ENCODE measurements at regions not wholly inside any gene's neighbourhood (a gene's known extent, or its start where the extent isn't known, plus 50 kb on each side); places are given as distances from the start of the nearest gene placed in this dataset.

- TF ChIP-seq GLIS3 (CRISPR knock-in tag; IDR thresholded peaks at IDR 0.05) = no peak
- no peak for TF ChIP-seq PATZ1 (CRISPR knock-in tag; IDR thresholded peaks at IDR 0.05; ENCODE audit: borderline replicate concordance)
- no peak for TF ChIP-seq ZFP3 (CRISPR knock-in tag; IDR thresholded peaks at IDR 0.05)
- no peak for TF ChIP-seq ZFP30 (CRISPR knock-in tag; IDR thresholded peaks at IDR 0.05)
- TF ChIP-seq ARNTL (CRISPR knock-in tag; IDR thresholded peaks at IDR 0.05; ENCODE audit: borderline replicate concordance, low read depth) = no peak
- TF ChIP-seq ZC3H10 (CRISPR knock-in tag; IDR thresholded peaks at IDR 0.05) = no peak
- TF ChIP-seq OSR1 (CRISPR knock-in tag; IDR thresholded peaks at IDR 0.05) = no peak
- TF ChIP-seq ZNF70 (CRISPR knock-in tag; IDR thresholded peaks at IDR 0.05) = no peak
- no peak for TF ChIP-seq ESRRG (CRISPR knock-in tag; IDR thresholded peaks at IDR 0.05)
- TF ChIP-seq RARB (CRISPR knock-in tag; IDR thresholded peaks at IDR 0.05) = no peak
Observed at GRCh38 chrX:63439580-63439979, 88.4 kb upstream of the SPIN4 start.

Measured in SK-N-SH treated with all-trans-retinoic acid at 6 μM for 48 hours (cell line).